ENCODE measurements at regions not wholly inside any gene's neighbourhood (a gene's known extent, or its start where the extent isn't known, plus 50 kb on each side); places are given as distances from the start of the nearest gene placed in this dataset.

GRCh38 chr11:98679673-98680072, 341.1 kb upstream of the CNTN5 start:
- DNase-seq (ENCODE audit: low spot score, unreplicated experiment), result no peak
- no peak overlapping the region for H3K4me3 Mint-ChIP-seq (ENCODE audit: low read depth)
- no peaks in the 10 kb centered on the region for H3K36me3 Mint-ChIP-seq (ENCODE audit: insufficient read depth)
- no peaks in the 10 kb centered on the region for H3K4me1 Mint-ChIP-seq (ENCODE audit: low read depth)
- no peak overlapping the region for H3K27ac Mint-ChIP-seq
- TF ChIP-seq, protein P1, sequence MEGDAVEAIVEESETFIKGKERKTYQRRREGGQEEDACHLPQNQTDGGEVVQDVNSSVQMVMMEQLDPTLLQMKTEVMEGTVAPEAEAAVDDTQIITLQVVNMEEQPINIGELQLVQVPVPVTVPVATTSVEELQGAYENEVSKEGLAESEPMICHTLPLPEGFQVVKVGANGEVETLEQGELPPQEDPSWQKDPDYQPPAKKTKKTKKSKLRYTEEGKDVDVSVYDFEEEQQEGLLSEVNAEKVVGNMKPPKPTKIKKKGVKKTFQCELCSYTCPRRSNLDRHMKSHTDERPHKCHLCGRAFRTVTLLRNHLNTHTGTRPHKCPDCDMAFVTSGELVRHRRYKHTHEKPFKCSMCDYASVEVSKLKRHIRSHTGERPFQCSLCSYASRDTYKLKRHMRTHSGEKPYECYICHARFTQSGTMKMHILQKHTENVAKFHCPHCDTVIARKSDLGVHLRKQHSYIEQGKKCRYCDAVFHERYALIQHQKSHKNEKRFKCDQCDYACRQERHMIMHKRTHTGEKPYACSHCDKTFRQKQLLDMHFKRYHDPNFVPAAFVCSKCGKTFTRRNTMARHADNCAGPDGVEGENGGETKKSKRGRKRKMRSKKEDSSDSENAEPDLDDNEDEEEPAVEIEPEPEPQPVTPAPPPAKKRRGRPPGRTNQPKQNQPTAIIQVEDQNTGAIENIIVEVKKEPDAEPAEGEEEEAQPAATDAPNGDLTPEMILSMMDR (IDR thresholded peaks at IDR 0.05; ENCODE audit: unreplicated experiment), result no peak
- H3K9me3 Mint-ChIP-seq (ENCODE audit: low read depth), result peaks cover 11% of the 10 kb centered on the region
- no peaks in the 10 kb centered on the region for H3K27me3 Mint-ChIP-seq

DNA sequence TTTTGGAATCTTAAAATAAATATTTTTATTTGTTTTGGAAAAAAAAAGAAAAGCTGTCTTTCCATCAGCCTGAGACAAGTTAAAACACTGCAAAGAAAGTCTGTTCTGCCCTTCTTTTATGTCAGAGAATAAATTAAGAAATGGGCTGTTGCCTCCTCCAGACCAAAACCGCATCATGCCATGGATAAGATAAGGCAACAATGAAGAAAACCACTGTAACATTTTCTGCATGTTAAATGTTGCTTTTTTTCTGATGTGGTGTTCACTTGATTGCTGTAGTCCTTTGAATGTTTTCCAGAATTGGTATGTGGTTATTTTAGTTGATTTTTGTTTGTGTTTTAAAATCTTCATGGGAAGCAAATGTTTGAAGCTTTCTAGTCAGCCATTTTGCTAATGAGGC, 319.2 kb upstream of the CNTN5 start:
- Mint-ChIP-seq H3K4me3 (ENCODE audit: low read depth) (no peak overlapping the region), H3K4me1 (ENCODE audit: low read depth) (no peaks in the 10 kb centered on the region), H3K27ac (no peak overlapping the region), H3K9me3 (ENCODE audit: low read depth) (peaks cover 3% of the 10 kb centered on the region), H3K27me3 (no peaks in the 10 kb centered on the region), H3K36me3 (ENCODE audit: insufficient read depth) (no peaks in the 10 kb centered on the region)
- DNase-seq (ENCODE audit: low spot score, unreplicated experiment), result no peak
- TF ChIP-seq, protein P1 (IDR thresholded peaks at IDR 0.05; ENCODE audit: unreplicated experiment), result no peak

DNA sequence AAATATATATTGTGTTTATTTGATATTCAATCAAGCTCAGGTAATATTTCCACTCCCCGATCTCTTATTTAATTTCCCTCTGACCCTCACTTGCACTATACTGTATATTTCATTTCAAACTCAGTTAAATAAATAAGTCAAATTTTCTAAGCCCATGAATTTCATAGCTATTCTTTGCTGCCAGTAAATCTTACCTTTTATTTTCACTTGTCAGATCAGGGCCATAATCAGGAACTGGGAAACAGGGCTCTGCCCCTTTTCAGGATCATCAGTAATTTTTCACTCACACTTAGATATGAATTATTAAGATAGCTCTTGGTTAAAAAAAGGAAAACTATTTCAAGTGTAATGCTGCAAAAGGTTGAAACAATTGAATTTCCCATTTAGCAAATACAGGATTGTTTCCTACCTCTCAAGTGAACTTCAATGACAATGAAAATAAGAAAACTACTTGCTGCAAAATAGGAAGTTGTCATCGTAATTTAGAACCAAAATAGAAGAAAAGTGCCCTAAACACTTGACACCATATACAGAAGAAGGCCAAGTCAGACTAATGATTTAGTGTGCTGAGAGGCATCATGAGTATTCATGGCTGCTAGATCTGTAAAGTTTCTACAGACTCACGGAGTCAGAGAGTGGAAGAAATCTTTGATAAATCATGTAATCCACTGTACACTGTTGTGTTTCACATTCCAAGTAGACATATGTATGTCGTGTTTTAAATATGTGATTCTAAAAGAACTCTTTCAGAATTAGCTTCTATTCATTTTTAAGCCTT, 316.8 kb upstream of the CNTN5 start:
- no peak for DNase-seq (ENCODE audit: low spot score, unreplicated experiment)
- peaks cover 3% of the 10 kb centered on the region for H3K9me3 Mint-ChIP-seq (ENCODE audit: low read depth)
- H3K27ac Mint-ChIP-seq, result no peak overlapping the region
- H3K4me1 Mint-ChIP-seq (ENCODE audit: low read depth), result no peaks in the 10 kb centered on the region
- H3K27me3 Mint-ChIP-seq, result no peaks in the 10 kb centered on the region
- no peak overlapping the region for H3K4me3 Mint-ChIP-seq (ENCODE audit: low read depth)
- TF ChIP-seq, protein P1 (IDR thresholded peaks at IDR 0.05; ENCODE audit: unreplicated experiment), result no peak
- H3K36me3 Mint-ChIP-seq (ENCODE audit: insufficient read depth), result no peaks in the 10 kb centered on the region

GRCh38 chr11:98710026-98710425, 310.7 kb upstream of the CNTN5 start:
- DNase-seq (ENCODE audit: low spot score, unreplicated experiment), result no peak
- H3K36me3 Mint-ChIP-seq (ENCODE audit: insufficient read depth), result no peaks in the 10 kb centered on the region
- H3K27ac Mint-ChIP-seq, result no peak overlapping the region
- H3K4me1 Mint-ChIP-seq (ENCODE audit: low read depth), result no peaks in the 10 kb centered on the region
- no peaks in the 10 kb centered on the region for H3K27me3 Mint-ChIP-seq
- TF ChIP-seq, protein P1 (IDR thresholded peaks at IDR 0.05; ENCODE audit: unreplicated experiment), result no peak
- H3K9me3 Mint-ChIP-seq (ENCODE audit: low read depth), result peaks cover 17% of the 10 kb centered on the region
- H3K4me3 Mint-ChIP-seq (ENCODE audit: low read depth), result no peak overlapping the region

DNA sequence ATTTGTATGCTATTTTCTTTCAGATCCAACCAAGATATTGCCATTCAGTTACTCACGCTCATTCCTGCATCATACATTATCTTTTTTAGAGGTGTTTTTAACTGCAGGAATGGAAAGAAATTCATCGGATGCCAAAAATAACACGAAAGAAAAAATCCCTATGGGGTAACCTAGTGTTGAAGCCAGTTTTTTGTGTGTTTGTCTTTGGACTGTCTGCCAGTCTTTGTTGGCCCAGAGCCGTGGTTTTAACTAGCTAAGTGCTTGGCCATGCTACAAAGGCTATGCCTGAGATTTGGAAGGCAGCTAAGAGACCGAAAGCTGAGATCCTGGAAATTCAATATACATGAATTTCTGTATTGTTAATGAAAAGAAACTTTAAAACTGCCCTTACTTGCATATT, 309.8 kb upstream of the CNTN5 start:
- no peaks in the 10 kb centered on the region for H3K4me1 Mint-ChIP-seq (ENCODE audit: low read depth)

More for the DNA sequence above, 309.8 kb upstream of the CNTN5 start:
- no peaks in the 10 kb centered on the region for H3K27me3 Mint-ChIP-seq
- TF ChIP-seq, protein P1 (IDR thresholded peaks at IDR 0.05; ENCODE audit: unreplicated experiment), result no peak
- H3K9me3 Mint-ChIP-seq (ENCODE audit: low read depth), result peaks cover 20% of the 10 kb centered on the region
- no peak for DNase-seq (ENCODE audit: low spot score, unreplicated experiment)
- no peaks in the 10 kb centered on the region for H3K36me3 Mint-ChIP-seq (ENCODE audit: insufficient read depth)
- H3K4me3 Mint-ChIP-seq (ENCODE audit: low read depth), result no peak overlapping the region
- no peak overlapping the region for H3K27ac Mint-ChIP-seq

Measured in progenitor cell of endocrine pancreas (in vitro differentiated cells).